GM13976 (cell line): ENCODE measurements at regions not wholly inside any gene's neighbourhood (a gene's known extent, or its start where the extent isn't known, plus 50 kb on each side); places are given as distances from the start of the nearest gene placed in this dataset.

Source experiments
- DNase-seq: peaks from one replicate; pipeline ENCODE4 v3.0.0; 2012; ENCODE audit warnings: low spot score
- CTCF ChIP-seq: IDR thresholded peaks from 2 replicates; pipeline ENCODE4 v1.5.1; 2012; ENCODE audit warnings: borderline replicate concordance, mild to moderate bottlenecking; ENCODE audit not compliant: insufficient read depth; ENCODE audit errors: extremely low read depth, missing control alignments, control extremely low read depth
- in situ Hi-C: fragments of 300-500 bp; cut with MboI; formaldehyde crosslinking; loops from one replicate; pipeline ENCODE4 v1.12.0; 2022; ENCODE audit warnings: low sequenced_read_pairs, mixed read lengths, inconsistent platforms; ENCODE audit not compliant: unreplicated experiment

- DNase-seq, result no peak
- in situ Hi-C loops, result no loop called here
- no peak for TF ChIP-seq CTCF
Measured at GRCh38 chr4:10205223-10205622, 88.6 kb upstream of the WDR1 start.

GRCh38 chr4:10204401-10205058, 87.9 kb upstream of the WDR1 start:
- TF ChIP-seq CTCF, result no peak
- in situ Hi-C loops, result no loop called here
- no peak for DNase-seq

GRCh38 chr4:10203851-10204250, 87.3 kb upstream of the WDR1 start:
- DNase-seq, result no peak
- no peak for TF ChIP-seq CTCF
- in situ Hi-C loops, result no loop called here

- TF ChIP-seq CTCF, result no peak
- DNase-seq, result no peak
- in situ Hi-C loops, result no loop called here
Measured at GRCh38 chr4:10201381-10202223, 85.0 kb upstream of the WDR1 start.

DNA sequence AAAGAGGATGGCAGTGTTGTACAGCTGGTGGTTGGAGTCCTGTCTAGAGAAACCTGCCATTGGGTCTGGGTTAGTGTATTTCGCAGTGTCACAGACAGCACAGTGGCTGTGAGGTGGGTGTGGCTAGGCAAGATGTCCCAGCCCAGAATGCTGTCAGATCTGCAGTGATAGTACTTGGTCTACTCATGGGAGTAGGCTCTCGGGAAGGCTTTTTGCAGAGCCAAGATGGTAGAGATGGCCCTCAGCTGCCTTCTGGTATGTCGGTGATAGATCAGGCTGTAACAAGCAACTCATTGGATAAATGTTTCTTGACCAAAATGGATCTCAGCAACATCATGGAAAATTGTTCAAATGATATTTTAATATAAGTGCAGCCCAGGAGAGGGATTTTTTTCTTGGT, 84.3 kb upstream of the WDR1 start:
- no peak for DNase-seq
- no peak for TF ChIP-seq CTCF
- in situ Hi-C loops, result no loop called here

- in situ Hi-C loops, result no loop called here
- no peak for DNase-seq
- TF ChIP-seq CTCF, result no peak
Measured at GRCh38 chr4:10198365-10198764, 81.8 kb upstream of the WDR1 start.
